Right lobe of liver (tissue), 6 donors: ENCODE measurements at regions not wholly inside any gene's neighbourhood (a gene's known extent, or its start where the extent isn't known, plus 50 kb on each side); places are given as distances from the start of the nearest gene placed in this dataset.

Experiments used
- ATAC-seq, 4 donors: fragments of 200-7000 bp; cut with Tn5 transposase; one replicate each; pipeline ENCODE4 v1.9.1; 2020; ENCODE audit warnings: mild to moderate bottlenecking in 4 of 4, moderate library complexity in 4 of 4
- DNase-seq, 3 donors: peaks; one replicate each; pipeline ENCODE4 v3.0.0-alpha.2; 2020
- H3K27ac ChIP-seq, 3 donors: fragments of 200-600 bp; one replicate each; pipeline ENCODE4 v1.8.0; 2022
- H3K27me3 ChIP-seq, 2 donors: fragments of 200-600 bp; one replicate each; pipeline ENCODE4 v1.8.0; 2022
- H3K36me3 ChIP-seq, 4 donors: fragments of 200-600 bp; sonication (generic) in 1 of 4; one replicate each; pipeline versions ENCODE4 v1.5.1 to v1.8.0; 2017 to 2022; ENCODE audit warnings: control low read depth in 1 of 4
- H3K4me1 ChIP-seq, 4 donors: fragments of 200-600 bp; sonication (generic) in 1 of 4; one replicate each; pipeline versions ENCODE4 v1.5.1 to v1.8.0; 2017 to 2022; ENCODE audit warnings: control low read depth in 1 of 4
- H3K4me3 ChIP-seq, 3 donors: fragments of 200-600 bp; one replicate each; pipeline ENCODE4 v1.8.0; 2022
- H3K9me3 ChIP-seq, 4 donors: fragments of 200-600 bp; sonication (generic) in 1 of 4; one replicate each; pipeline versions ENCODE4 v1.5.1 to v1.8.0; 2017 to 2022; ENCODE audit warnings: control low read depth in 1 of 4
- CTCF ChIP-seq, 4 donors: fragments of 200-600 bp in 3 of 4; fragments of 450-650 bp in 1 of 4; IDR thresholded peaks; one replicate each; pipeline versions ENCODE4 v1.5.1 to v1.8.0; 2016 to 2022; ENCODE audit warnings: antibody characterized with exemption in 4 of 4, mild to moderate bottlenecking in 2 of 4
- POLR2A ChIP-seq: fragments of 450-650 bp; IDR thresholded peaks from one replicate; pipeline ENCODE4 v1.6.1; 2017; ENCODE audit warnings: antibody characterized with exemption, mild to moderate bottlenecking
- WGBS: methylation state at CpG from one replicate; pipeline ENCODE4 v1.1.6; 2018; ENCODE audit warnings: low coverage, low lambda C conversion rate; ENCODE audit not compliant: insufficient coverage; ENCODE audit errors: missing lambda C conversion rate; 5-methylcytosine and 5-hydroxymethylcytosine counted together
- intact Hi-C, 2 donors: fragments of 100-400 bp; cut with DNase I; formaldehyde crosslinking; loops; one replicate each; pipeline versions ENCODE4 v1.11.2 to v1.14.1; 2022
- donor health status: DM: no; HTN: yes; CAD: no.
- donor health status: DM: no; HTN: no; CAD: no.
- donor health status: DM: no; HTN: no; CAD: no.
- donor health status: DM: no; HTN: yes; CAD: no.
- donor health status: DM: no; HTN: yes; CAD: no.

GRCh38 chr14:41257476-41257875, 349.2 kb upstream of the LRFN5 start:
- intact Hi-C loops: no loop called here
- ATAC-seq: peak; percentile 36 to 90 (median 65)
- H3K36me3 ChIP-seq: no peaks in the 10 kb centered on the region
- DNase-seq: no peak
- TF ChIP-seq POLR2A: no peak
- no peak for TF ChIP-seq CTCF (IDR thresholded peaks at IDR 0.05)
- peaks cover 0 to 10% (median 0%) of the 10 kb centered on the region in 4 donors for H3K4me1 ChIP-seq
- 32% methylated on average over 2 of the region's 2 CpGs for WGBS
- no peaks in the 10 kb centered on the region for H3K27me3 ChIP-seq
- no peak overlapping the region for H3K27ac ChIP-seq
- H3K4me3 ChIP-seq: no peak overlapping the region
- no peaks in the 10 kb centered on the region for H3K9me3 ChIP-seq

GRCh38 chr14:41235466-41235865, 371.2 kb upstream of the LRFN5 start:
- peak; percentile 95 to 97 (median 96) for ATAC-seq
- Histone ChIP-seq H3K27ac (peak overlapping the region in 1 of 3 donors; percentile 64), H3K9me3 (no peaks in the 10 kb centered on the region), H3K36me3 (no peaks in the 10 kb centered on the region), H3K4me3 (no peak overlapping the region), H3K4me1 (peaks cover 0 to 21% (median 10%) of the 10 kb centered on the region in 4 donors), H3K27me3 (no peaks in the 10 kb centered on the region)
- intact Hi-C loops: no loop called here
- DNase-seq: peak; percentile 78 to 95 (median 89)
- no peak for TF ChIP-seq CTCF (IDR thresholded peaks at IDR 0.05)
- TF ChIP-seq POLR2A: no peak
- WGBS: 38% methylated on average over 5 of the region's 5 CpGs

- WGBS: 25% methylated on average over 2 of the region's 2 CpGs
- H3K4me1 ChIP-seq: peaks cover 0 to 16% (median 8%) of the 10 kb centered on the region in 4 donors
- no peak overlapping the region for H3K27ac ChIP-seq
- TF ChIP-seq POLR2A (no peak), CTCF (IDR thresholded peaks at IDR 0.05) (no peak)
- no peak overlapping the region for H3K4me3 ChIP-seq
- DNase-seq (no peak), ATAC-seq (peak; percentile 57 to 71 (median 67))
- intact Hi-C loops: no loop called here
- H3K27me3 ChIP-seq: no peaks in the 10 kb centered on the region
- H3K9me3 ChIP-seq: no peaks in the 10 kb centered on the region
- H3K36me3 ChIP-seq: no peaks in the 10 kb centered on the region
These were observed 376.0 kb upstream of the LRFN5 start for GRCh38 chr14:41230683-41231082.

- ATAC-seq (no peak), DNase-seq (no peak)
- H3K27ac ChIP-seq: no peak overlapping the region
- peaks cover 0 to 11% (median 5%) of the 10 kb centered on the region in 4 donors for H3K4me1 ChIP-seq
- no peaks in the 10 kb centered on the region for H3K9me3 ChIP-seq
- no peak overlapping the region for H3K4me3 ChIP-seq
- H3K27me3 ChIP-seq: no peaks in the 10 kb centered on the region
- TF ChIP-seq POLR2A (no peak), CTCF (IDR thresholded peaks at IDR 0.05) (no peak)
- intact Hi-C loops: no loop called here
- WGBS: 68% methylated on average over 2 of the region's 2 CpGs
- no peaks in the 10 kb centered on the region for H3K36me3 ChIP-seq
These were observed 376.9 kb upstream of the LRFN5 start for GRCh38 chr14:41229824-41230223.

- H3K27me3 ChIP-seq: no peaks in the 10 kb centered on the region
- intact Hi-C loops: no loop called here
- H3K27ac ChIP-seq: no peak overlapping the region
- H3K36me3 ChIP-seq: no peaks in the 10 kb centered on the region
- 67% methylated on average over 1 of the region's 1 CpG for WGBS
- ATAC-seq: no peak
- TF ChIP-seq CTCF (IDR thresholded peaks at IDR 0.05): no peak
- no peak for TF ChIP-seq POLR2A
- H3K4me3 ChIP-seq: no peak overlapping the region
- H3K4me1 ChIP-seq: no peaks in the 10 kb centered on the region
- no peaks in the 10 kb centered on the region for H3K9me3 ChIP-seq
- no peak for DNase-seq
These were observed 381.2 kb upstream of the LRFN5 start for GRCh38 chr14:41225433-41225832.
